HEK293 (cell line): ENCODE measurements at regions not wholly inside any gene's neighbourhood (a gene's known extent, or its start where the extent isn't known, plus 50 kb on each side); places are given as distances from the start of the nearest gene placed in this dataset.
"Not testable (repeated sequence)": the region's sequence is repeated elsewhere in the genome, so short reads cannot be mapped to it uniquely, and the experiment has no call there.

ENCODE experiments used
- REST ChIP-seq: fragments of 450-650 bp; formaldehyde crosslinking; IDR thresholded peaks from 2 replicates; pipeline ENCODE4 v1.5.1; 2016; ENCODE audit warnings: missing biosample characterization, missing genetic modification characterization
- ZNF335 ChIP-seq: fragments of 450-650 bp; formaldehyde crosslinking; conservative IDR thresholded peaks from 2 replicates; pipeline ENCODE4 v1.5.1; 2016; ENCODE audit warnings: missing biosample characterization, missing genetic modification characterization
- TF ChIP-seq, protein P1 (sequence below): IDR thresholded peaks from 2 replicates; pipeline ENCODE4 v1.6.1; 2011; ENCODE audit warnings: mild to moderate bottlenecking, low read depth, low read length, borderline replicate concordance

- TF ChIP-seq REST, ZNF335 (tag by site-specific recombination): not testable (repeated sequence)
- TF ChIP-seq, protein P1, sequence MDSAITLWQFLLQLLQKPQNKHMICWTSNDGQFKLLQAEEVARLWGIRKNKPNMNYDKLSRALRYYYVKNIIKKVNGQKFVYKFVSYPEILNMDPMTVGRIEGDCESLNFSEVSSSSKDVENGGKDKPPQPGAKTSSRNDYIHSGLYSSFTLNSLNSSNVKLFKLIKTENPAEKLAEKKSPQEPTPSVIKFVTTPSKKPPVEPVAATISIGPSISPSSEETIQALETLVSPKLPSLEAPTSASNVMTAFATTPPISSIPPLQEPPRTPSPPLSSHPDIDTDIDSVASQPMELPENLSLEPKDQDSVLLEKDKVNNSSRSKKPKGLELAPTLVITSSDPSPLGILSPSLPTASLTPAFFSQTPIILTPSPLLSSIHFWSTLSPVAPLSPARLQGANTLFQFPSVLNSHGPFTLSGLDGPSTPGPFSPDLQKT = not testable (repeated sequence)
These were observed 52.3 kb upstream of the HCN1 start for GRCh38 chr5:45748511-45748910.
